DOHH2 (cell line): ENCODE measurements at regions not wholly inside any gene's neighbourhood (a gene's known extent, or its start where the extent isn't known, plus 50 kb on each side); places are given as distances from the start of the nearest gene placed in this dataset.

Experiments used
- EZH2phosphoT487 ChIP-seq: fragments of 200-600 bp; sonication (generic); IDR thresholded peaks from 2 replicates; pipeline ENCODE4 v1.6.1; 2017; ENCODE audit warnings: borderline replicate concordance, mild to moderate bottlenecking, antibody characterized with exemption, low read length, moderate library complexity, mixed read lengths
- TF ChIP-seq, protein P1 (sequence below): fragments of 200-600 bp; sonication (generic); IDR thresholded peaks from one replicate; pipeline ENCODE4 v1.5.1; 2014; ENCODE audit warnings: antibody characterized with exemption, mild to moderate bottlenecking, low read depth, low read length; ENCODE audit not compliant: poor library complexity, severe bottlenecking

GRCh38 chr4:115430024-115430423 is 316.6 kb upstream of the NDST4 start:
- TF ChIP-seq, protein P1, sequence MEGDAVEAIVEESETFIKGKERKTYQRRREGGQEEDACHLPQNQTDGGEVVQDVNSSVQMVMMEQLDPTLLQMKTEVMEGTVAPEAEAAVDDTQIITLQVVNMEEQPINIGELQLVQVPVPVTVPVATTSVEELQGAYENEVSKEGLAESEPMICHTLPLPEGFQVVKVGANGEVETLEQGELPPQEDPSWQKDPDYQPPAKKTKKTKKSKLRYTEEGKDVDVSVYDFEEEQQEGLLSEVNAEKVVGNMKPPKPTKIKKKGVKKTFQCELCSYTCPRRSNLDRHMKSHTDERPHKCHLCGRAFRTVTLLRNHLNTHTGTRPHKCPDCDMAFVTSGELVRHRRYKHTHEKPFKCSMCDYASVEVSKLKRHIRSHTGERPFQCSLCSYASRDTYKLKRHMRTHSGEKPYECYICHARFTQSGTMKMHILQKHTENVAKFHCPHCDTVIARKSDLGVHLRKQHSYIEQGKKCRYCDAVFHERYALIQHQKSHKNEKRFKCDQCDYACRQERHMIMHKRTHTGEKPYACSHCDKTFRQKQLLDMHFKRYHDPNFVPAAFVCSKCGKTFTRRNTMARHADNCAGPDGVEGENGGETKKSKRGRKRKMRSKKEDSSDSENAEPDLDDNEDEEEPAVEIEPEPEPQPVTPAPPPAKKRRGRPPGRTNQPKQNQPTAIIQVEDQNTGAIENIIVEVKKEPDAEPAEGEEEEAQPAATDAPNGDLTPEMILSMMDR = no peak
- TF ChIP-seq EZH2phosphoT487 = no peak
